GM19238 (cell line): ENCODE measurements at regions not wholly inside any gene's neighbourhood (a gene's known extent, or its start where the extent isn't known, plus 50 kb on each side); places are given as distances from the start of the nearest gene placed in this dataset.

ENCODE experiments used
- DNase-seq: peaks from one replicate; pipeline ENCODE4 v3.0.0; 2011; ENCODE audit warnings: low spot score; ENCODE audit not compliant: insufficient read length

DNA sequence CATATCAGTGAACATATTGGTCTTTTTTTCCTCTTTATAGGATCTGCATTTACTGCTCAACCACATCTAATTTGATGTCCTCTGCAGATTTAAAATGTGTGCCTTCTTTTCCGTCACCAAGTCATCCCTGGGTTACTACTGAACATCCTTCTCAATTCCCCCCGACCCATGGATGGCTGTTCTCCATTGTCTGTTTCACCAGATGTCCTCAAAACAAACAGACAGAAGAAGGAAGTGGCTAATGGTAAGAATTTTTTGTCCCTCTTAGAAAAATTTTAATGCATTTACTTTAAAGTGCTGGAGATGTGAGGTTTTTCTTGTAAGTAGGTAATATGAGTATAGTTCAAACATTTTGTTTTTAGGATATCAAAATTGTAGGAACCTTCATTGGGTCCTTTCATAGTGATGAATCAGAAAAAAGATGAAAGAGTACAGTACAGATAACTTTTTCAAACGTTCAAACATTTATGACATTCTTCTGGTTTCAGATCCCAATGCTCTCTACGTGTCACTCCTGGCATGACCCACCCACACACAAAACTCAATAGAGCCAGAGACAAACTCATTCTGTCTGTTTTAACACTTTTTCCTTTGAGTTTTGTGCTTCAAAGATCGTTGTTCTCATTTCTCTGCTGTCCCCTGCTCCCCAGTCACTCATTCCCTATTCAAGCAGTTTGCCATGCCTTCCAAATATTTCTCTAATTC, 276.4 kb downstream of the PRL start:
- DNase-seq = no peak

DNA sequence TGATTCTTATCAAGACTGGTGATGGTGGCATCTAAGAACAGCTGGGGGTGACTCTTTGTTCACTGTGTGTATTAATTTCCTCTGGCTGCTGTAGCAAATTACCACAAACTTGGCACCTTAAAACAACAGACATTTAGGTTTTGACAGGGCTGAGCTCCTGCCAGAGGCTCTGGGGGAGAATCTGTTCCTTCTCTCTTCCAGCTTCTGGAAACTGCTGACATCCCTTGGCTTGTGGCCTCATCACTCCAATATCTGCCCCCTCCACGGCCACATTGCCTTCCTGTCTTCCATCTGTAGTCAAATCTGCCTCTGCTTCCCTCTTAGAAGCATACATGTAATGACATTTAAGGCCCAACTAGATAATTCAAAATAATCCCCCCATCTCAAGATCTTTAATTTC, 274.9 kb downstream of the PRL start:
- DNase-seq = no peak

DNA sequence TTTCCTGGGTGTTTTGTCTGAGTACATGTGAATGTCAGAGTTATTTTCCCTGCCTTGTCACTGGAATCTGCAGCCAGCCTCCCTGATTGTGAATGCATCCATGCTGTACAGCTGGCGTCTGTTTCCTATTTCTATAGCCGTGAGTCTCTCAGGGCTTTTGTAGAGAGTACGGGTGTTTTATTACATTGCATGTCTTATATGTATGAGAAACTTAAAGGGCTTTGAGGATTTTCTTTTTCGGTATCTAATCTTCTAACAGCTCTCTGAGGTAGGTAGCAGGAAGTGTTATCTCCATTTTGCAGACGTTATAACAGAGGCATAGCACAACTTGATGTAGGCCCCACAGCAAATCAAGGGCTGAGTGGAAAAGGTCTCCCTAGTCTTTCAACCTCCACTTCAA, 272.9 kb downstream of the PRL start:
- DNase-seq = no peak

DNA sequence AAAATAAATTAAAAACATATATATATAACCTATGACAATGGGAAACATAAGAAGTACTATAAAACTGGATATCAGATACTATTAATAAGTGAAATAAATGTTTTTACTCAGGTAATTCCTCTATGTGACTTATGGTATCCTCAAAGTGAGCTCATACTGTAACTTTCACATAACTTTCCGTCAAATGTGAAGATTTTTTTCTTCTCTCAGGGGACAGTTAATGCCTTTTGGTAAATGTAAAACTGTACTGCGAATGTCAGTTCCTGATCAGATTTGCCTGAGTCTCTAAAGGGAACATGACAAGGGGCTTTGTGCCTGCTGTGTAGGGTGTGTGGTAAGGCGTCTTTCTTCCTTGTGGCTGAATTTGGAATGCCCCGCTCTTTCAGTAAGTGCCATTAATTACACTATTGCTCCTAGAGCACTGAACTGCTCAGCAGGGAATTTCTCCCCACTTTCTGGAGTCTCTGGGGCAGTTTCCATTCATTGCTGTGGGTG, 271.8 kb downstream of the PRL start:
- no peak for DNase-seq

DNA sequence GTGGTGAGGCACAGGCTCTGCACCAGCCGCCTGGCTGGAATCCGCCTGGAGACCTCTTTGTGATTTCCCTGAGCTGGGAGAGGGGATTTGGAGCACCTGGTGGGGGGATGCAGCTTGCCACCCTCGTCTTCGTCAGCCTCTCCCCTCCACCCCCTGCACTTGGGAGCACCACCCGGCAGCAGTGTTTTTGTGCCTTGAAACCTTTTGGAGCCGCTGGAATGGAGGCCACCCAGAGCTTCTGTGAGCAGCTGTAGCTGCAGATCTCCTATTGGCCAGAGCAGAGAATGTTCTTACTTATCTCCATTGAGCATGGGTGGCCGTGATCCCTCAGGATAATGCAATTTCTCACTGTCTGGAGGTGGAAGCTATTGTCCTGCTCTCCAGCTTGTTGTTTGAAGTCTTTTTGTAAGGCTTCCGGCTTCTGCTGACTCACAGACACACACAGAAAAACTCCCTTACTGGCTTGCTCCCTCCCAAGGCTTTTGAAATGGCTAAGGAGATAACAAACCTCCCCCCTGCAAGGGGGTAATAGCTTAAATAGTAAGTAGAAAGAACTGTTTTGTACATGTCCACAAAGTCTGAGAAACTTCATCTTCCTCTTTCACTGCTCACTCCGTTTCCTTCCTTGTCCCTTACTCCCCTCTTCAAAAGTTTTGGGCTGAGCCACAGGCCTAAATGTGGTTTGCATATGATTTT, 271.2 kb downstream of the PRL start:
- DNase-seq = peak; percentile 9

DNA sequence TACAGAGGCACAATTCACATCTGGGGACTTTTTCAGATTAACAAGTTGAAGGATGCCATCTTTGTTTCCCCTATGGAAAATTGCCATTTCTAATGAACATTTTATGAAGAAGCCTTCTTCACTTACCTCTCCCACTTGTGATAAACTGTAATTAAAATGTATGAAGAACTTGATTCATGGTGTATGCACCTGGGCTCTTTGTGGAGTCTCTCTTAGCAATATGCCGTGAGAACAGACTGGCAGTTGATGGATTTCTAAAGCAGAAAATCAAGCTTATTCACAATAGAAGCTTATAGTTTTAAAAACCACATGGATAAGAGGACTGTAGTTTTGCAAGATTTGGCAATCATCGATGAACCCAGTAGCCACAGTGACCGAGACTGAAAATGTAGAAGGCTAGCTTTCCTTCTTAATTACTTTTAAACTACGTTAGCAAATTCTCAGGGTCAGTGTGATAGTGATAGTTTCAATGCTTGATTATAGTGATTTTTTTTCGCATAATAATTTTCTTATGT, 270.6 kb downstream of the PRL start:
- DNase-seq = no peak

DNA sequence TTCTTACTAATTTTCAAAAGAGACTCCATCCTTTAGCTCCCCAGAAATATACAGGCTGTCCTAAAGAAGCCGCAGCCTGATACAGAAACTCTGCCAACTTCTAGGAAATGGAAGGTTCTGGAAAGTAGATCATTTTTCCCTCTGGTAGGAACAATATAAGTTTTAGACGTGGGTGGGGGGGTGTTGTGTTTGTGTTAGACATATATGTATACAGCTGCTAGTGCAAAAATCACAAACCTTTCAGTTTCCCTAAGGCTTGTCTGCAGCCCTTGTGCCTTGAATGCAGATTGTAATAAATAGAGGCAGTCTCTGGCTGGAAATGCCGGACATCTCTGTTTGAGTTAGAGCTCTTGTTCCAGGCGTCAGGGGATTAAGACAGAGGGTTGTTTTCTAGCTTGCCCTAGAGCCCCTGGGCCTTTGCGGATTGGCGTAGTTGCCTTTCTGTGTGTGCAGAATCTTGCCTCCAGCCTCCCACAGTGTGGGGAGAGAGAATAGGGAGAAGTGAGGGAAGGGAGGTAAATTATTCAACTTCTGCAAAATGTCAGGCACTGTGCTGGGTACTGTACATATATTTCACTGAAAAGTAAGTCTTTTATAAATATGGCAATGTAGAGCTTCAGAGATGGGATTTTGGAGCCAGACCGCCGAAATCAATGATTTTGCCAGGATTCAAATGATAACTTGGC, 269.7 kb downstream of the PRL start:
- DNase-seq = no peak

DNA sequence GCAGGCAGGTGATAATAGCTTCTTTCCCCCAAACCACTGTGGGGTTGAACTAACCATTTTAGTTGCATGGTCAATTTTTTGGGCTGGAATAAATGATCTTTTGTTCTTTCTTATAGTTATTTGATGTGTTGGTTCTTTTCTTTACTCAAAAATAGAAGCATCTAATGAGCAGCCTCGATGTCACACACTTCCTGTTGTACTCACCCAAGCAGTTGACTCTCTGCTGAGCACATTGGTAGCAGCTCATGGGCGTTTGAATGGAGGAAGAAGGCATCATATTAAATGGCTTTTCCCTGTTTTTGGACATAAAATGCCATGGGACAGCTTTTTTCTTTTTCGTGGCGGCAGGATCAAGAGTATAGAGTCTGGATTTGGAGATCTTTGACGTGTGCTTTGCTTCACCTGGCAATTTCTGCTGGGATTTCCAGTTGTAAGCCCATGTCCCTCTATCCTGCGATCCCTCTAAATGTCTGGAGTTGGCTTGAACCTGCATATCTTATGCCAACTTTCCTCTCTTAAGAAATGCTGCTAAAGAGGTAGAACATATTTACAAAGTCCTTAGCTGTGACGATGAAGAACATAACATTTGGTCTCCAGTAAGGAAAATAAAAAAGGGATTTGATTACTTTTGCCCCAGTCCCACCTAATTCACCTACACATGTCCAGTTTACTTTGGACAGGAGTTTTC, 268.3 kb downstream of the PRL start:
- DNase-seq = no peak

DNA sequence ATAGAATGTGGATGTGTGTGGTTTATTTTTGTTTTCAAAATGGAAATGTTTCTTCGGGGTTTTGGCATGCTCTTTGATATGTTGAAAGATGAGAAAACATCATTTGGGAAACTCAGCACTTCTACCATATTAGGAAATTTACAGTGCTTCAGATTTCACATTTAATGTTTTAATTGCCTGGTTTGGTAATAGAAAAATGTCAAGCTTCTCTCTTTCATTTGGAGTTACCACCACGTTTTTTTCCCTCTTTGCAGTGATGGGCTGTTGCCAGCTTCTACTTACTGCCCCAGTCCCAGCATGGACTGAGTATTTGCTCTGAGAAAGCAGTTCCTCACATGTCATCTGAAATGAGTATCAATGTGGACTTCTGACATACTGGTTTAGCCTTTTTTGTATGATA, 267.7 kb downstream of the PRL start:
- no peak for DNase-seq

DNA sequence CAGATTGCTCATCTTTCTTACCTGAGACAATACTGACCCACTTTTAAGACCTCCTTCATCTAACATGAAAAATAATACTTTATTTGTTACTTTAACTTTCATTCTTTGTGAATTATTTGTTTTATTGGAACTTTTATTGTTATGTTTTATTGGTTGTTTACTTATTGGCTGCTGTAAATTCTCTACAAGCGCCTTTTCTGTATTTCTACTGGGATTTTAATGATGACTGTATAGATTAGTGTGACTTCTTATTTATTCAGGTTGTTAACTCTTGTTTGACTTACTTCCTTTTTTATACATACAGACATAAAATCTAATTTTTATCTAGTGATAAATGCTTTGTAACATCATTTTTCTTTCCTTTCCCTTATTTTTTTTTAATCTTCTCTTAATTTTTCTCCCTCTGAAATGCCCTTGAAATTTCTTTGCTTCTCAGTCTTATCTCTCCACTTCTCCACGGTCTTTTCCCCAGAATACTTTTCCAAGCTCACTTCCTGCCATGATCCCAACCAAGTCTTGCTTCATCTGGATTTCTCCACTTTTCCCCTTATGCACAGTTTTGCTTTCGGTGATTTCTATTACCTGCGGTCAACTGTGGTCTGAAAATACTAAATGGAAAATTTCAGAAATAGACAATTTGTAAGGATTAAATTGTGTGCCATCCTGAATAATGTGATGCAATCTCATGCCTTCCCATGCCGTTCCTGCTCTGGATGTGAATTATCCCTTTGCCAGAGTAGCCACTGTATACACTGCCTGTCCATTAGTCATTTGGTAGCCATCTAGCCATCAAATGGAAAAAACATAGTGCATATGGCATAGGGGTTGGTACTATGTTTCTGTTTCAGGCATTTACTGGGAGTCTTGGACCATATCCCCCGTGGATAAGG, 265.9 kb downstream of the PRL start:
- DNase-seq = no peak

DNA sequence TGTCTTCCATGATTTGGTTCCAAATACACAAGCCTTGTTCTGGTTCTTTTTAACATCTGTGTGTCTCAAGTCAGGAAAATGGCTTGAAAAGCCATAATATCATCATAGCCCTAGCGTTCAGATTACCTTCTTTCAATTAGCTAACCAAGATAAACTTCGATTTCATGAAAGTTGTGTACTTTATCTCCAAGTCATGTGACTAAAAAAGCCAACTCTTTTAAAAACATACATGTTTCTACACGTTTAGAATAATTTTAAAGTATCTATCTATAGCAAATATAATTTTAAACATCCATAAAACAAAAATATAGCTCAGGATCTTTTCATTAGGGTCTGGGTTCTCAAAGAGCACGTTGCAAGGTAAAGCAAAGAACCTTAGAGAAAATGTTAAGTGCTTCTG, 261.1 kb downstream of the PRL start:
- no peak for DNase-seq

DNA sequence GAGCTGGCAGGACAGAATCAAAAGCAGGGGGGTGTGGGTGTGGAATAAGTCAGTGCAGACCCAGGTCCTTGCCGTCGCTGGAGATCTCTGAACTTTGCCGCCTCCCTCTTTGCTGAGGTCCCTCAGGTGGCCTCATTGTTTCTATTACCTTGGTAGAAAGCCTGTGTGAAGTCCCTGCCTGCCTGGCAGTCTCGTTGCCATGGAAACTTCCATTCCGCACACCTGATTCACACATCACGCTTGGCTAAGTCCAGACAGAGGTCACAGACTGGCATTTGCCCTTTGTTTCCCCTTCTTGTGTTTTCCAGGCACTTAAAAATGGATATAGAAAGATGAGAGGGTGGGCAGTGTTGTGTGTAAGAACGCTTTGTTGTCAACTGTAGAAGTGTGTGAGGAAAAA, 260.6 kb downstream of the PRL start:
- DNase-seq = no peak

DNA sequence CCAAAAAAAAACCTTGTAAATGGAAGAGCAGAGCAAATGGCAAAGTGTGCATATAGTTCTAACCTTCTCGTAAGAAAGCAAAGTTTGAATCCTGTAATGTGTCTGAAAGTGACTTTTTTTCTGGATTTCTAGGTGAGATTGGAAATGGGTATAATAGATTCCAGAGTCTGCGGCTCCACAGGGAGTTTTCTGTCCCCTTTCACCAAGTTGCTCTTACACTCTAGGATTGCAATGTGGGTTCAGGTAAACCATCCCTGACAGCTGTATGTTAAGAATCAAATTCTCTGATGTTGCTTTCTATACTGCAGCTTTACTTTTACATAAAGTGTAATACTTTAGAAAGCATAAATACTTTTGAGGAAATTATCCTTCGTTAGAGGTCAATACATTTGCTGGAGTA, 260.1 kb downstream of the PRL start:
- DNase-seq = no peak

DNA sequence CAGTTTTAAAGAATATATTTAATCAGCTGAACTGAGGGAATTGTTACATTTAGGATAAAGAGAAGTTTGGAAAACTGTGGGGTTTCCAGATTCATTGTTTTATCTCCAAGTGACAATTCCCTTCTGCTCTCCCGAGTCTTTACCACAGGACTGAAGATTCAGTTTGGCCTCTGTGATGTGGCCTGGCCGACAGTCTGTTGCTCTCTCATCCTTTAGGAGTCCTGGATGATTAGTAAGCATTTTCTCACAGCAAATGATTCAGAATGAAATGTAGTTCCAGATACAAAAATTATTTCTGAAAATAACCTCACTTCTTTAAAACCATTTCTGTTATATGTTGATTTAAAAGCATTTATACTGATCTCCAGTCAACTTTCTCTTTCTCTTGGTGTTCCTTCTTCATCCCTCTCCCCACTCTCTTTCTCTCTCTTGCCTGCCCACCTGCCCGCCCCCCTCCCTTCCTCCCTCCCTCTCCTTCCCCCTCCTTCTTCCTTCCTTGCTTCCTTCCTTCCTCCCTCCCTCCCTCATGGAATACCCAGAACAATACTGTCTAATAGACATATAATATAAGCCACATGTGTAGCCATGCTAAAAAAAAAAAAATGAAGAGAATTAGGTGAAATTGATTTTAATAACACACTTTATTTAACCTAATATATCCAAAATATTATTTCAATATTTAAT, 254.9 kb downstream of the PRL start:
- no peak for DNase-seq

DNA sequence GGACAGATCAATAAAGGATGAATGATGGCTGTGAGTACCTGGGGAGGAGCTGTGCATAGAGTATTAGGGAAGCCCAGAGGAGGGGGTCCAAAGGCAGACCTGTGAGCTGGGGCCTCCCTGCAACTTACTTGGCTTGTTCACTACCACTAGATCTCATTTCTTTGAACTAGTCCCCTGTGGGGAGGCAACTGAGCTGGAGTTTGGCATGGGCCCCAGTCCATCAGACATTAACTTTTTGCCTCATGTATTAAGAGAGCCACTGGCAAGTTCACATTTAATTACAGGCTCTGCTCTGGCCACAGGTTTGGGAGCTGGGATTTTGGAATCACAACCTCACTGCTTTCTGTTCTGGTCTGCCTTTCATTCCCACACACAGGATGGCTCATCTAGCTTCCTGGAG, 254.1 kb downstream of the PRL start:
- DNase-seq = no peak

DNA sequence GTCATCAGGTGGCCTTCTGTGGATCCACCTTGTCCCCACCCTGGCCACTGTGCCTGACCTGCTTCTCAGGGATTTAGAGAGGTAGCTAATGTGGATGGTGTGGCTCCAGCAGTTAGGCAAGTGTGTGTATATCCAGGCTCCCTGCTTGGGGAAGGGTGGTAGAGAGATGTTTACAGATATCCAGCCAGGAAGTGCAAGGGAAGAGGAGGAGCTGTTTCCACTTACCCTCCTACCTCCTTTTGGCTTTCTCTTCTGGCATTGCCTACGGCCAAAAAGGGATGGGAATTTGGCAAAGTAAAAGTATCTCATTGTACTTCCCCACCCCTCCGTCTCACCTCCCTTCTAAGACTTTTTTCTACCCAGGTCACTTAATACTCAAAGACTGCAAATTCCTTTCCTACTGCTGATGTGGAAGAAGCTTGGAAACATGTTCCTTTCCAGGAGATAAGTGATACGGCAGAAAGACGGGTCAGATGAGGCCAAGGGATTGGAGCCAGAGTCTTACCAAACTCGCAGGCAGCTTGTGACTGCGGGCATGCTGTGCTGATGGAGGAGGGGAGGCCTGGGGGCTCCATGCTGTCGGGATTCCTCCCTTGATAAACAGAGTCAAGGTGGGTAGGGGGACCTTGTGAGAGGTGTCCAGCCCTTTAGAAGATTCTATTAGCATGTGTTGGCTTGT, 253.4 kb downstream of the PRL start:
- no peak for DNase-seq

DNA sequence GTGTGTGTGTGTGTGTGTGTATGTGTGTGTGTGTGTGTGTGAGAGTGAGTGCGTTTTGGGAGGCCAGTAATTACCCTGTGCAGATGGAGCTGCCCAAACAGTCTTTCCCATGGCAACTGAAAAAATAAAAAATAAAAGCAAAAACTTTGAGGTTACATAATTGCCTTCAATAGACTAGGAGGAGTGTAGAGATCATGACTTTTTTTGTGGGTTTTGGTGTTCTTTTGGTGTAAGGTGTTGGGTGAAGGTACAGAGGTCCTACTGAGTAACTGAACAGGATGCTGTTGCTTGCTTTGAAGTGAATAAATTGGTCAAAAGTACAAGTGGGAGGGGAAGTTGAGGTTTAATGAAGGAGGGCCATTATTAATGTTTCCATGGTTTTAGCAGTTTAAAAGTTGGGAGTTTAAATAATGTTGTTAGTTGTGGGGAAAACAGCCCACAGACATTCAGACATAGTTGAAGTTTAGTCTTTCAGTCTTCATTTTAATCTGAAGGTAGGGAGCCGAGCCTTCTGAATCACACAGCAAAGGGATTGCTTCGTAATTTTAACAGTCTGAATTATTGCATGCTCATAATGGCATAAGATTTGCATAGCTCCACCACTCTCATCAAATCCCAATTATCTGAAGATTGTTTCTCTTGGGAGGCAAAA, 251.4 kb downstream of the PRL start:
- DNase-seq = no peak

DNA sequence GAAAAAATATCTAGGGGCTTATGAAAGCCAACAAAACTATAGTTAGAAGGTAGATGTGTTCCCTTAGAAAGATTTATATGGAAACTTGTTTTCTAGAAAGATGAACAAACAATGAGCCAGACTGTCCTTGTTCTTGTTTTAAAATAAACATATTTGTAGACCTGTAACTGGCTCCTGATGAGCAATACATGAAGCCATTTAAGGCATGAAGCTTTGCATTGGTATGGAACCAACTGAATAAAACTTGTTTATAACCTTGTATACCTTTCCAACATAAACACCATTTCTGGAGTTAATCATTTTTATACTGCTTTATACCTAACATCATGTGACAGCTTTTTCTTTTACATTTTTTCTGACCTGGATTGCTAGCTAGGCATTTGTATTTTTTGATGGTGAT, 247.8 kb downstream of the PRL start:
- no peak for DNase-seq

DNA sequence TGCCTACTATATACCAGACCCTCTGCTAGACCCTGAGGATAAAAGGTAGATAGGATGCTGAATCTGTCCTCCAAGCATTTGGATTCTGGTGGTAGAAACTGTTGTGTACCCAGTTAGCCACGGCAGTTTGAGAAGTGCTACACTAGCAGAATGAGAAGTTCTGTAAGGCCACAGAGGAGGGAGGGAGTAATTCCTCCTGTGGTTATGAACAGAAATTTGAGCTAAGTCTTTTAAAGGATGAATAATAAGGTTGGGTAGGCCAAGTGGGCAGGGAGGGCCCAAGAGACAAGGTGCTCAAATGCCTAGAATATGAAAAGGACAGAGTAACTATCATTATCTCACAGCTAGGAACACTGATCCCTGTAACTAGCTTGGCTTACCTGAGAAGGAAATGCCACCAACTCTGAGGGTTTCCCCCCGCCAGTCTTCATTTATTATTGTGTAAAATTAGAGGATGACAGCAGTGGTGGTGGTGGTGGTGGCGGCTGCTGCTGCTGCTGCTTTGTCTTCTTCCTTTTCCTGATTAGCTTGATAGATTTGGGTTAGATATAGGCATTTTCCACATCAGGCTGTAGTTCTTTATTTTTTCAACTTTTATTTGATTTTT, 243.3 kb downstream of the PRL start:
- no peak for DNase-seq
